ENCODE measurements at regions not wholly inside any gene's neighbourhood (a gene's known extent, or its start where the extent isn't known, plus 50 kb on each side); places are given as distances from the start of the nearest gene placed in this dataset.

DNA sequence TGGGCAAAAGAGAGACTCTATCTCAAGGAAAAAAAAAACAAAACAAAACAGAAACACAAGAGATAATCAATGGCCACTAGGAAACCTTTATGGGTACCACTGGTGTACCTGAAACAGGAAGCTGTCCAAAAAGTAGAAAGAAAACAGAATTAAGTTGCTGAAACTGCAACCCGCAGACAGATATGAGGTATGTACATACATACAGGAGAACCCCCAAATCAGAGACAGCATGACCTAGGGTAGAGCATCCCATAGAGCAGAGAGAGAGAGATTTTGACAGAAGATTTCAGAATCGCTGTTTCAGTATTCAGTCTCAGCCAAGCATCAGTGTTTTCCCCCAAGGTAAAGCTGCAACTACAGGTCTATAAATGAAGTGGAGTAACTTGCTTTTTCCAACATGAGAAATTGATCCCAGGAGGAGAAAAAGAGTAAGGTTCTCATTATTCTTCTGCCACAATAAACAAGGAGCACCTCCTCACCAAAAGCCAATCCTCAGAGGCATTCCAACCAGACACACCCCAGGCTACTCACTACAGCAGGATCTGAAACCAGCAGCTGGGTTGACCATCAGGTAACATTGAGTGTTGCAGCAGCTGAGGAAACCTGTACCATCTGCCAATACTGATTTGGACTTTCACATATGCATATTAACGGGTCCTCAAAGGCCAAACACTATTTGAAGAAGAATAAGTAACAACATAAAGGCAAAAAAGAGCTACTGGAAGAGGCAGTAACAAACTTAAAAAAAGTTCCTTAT lies 630.0 kb downstream of the TAF11L14 start:
- Histone ChIP-seq H3K9me3 (ENCODE audit: control insufficient read depth in 4 of 4, insufficient read depth in 3 of 4, low read length in 3 of 4) (peaks cover 0 to 5% (median 0%) of the 10 kb centered on the region in 4 donors), H3K4me3 (no peak overlapping the region), H3K9ac (ENCODE audit: insufficient read depth in 1 of 2, low read length in 2 of 2) (no peak overlapping the region), H3K36me3 (ENCODE audit: control insufficient read depth in 4 of 4, insufficient read depth in 4 of 4, low read length in 4 of 4) (no peaks in the 10 kb centered on the region), H3K4me1 (ENCODE audit: control insufficient read depth in 5 of 5, insufficient read depth in 5 of 5, low read length in 5 of 5) (no peaks in the 10 kb centered on the region), H3K27me3 (ENCODE audit: control insufficient read depth in 3 of 3, insufficient read depth in 3 of 3, low read length in 2 of 3) (no peaks in the 10 kb centered on the region), H3K27ac (ENCODE audit: low read depth in 1 of 2, low read length in 1 of 2) (no peak overlapping the region)
- WGBS, 2 donors = 88 to 95% methylated on average over 3 of the region's 3 CpGs
- TF ChIP-seq, protein P1, sequence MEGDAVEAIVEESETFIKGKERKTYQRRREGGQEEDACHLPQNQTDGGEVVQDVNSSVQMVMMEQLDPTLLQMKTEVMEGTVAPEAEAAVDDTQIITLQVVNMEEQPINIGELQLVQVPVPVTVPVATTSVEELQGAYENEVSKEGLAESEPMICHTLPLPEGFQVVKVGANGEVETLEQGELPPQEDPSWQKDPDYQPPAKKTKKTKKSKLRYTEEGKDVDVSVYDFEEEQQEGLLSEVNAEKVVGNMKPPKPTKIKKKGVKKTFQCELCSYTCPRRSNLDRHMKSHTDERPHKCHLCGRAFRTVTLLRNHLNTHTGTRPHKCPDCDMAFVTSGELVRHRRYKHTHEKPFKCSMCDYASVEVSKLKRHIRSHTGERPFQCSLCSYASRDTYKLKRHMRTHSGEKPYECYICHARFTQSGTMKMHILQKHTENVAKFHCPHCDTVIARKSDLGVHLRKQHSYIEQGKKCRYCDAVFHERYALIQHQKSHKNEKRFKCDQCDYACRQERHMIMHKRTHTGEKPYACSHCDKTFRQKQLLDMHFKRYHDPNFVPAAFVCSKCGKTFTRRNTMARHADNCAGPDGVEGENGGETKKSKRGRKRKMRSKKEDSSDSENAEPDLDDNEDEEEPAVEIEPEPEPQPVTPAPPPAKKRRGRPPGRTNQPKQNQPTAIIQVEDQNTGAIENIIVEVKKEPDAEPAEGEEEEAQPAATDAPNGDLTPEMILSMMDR (IDR thresholded peaks at IDR 0.05; ENCODE audit: control extremely low read depth, extremely low read depth) = no peak
- no peak for DNase-seq
- ATAC-seq (ENCODE audit: insufficient read depth, low FRiP score) = no peak

DNA sequence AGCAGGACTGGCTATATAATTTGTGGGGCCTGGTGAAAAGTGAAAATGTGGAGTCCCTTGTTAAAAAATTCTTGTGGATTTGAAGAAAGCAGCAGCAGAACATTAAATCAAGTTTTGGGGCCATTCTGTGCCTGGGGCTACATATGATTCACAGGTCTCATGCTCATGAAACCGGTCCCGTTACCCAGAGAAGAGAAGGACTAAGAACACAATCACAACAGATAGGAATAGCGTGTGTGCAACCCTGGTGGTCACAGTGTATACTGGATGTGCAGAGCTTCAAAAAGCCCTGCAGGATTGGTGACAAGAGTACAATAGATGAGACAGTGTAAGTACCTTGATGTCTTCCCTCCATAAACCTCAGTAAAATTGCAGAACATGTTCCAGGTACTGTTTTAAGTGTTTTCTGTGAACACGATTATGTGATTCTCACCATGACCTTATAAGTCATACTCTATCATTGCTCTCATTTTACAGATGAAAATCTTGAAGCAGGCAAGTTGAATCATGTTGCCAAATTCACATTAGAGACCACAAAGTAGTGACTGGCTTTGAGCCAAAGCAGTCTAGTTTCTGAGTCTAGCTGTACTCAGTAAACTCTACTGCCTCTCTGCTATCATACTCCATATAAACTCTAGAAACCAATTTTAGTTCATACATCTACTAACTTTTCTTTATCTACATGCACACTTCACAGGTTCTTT lies 636.5 kb downstream of the TAF11L14 start:
- no peak overlapping the region for H3K4me3 ChIP-seq
- H3K9ac ChIP-seq (ENCODE audit: insufficient read depth in 1 of 2, low read length in 2 of 2) = no peak overlapping the region
- no peaks in the 10 kb centered on the region for H3K4me1 ChIP-seq (ENCODE audit: control insufficient read depth in 5 of 5, insufficient read depth in 5 of 5, low read length in 5 of 5)
- H3K27me3 ChIP-seq (ENCODE audit: control insufficient read depth in 3 of 3, insufficient read depth in 3 of 3, low read length in 2 of 3) = no peaks in the 10 kb centered on the region
- TF ChIP-seq, protein P1 (IDR thresholded peaks at IDR 0.05; ENCODE audit: control extremely low read depth, extremely low read depth) = no peak
- 87 to 91% methylated on average over 4 of the region's 4 CpGs for WGBS, 2 donors
- peaks cover 0 to 2% (median 0%) of the 10 kb centered on the region in 4 donors for H3K9me3 ChIP-seq (ENCODE audit: control insufficient read depth in 4 of 4, insufficient read depth in 3 of 4, low read length in 3 of 4)
- ATAC-seq (ENCODE audit: insufficient read depth, low FRiP score) (no peak), DNase-seq (peak in 2 of 3 donors; percentile 30 to 71)
- H3K36me3 ChIP-seq (ENCODE audit: control insufficient read depth in 4 of 4, insufficient read depth in 4 of 4, low read length in 4 of 4) = no peaks in the 10 kb centered on the region
- H3K27ac ChIP-seq (ENCODE audit: low read depth in 1 of 2, low read length in 1 of 2) = no peak overlapping the region

DNA sequence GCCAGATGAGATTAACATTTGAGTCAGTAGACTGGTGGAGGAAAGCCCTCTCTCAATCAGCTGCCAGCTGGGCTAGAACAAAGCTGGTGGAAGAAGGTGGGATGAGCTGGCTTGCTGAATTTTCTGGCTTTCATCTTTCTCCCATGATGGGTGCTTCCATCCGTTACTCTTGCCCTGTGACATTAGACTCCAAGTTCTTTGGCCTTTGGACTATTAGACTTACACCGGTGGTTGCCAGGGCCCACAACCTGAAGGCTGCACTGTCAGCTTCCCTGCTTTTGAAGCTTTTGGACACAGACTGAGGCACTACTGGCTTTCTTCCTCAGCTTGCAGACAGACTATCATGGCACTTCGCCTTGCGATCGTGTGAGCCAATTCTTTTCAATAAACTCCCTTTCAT lies 642.7 kb downstream of the TAF11L14 start:
- TF ChIP-seq, protein P1 (IDR thresholded peaks at IDR 0.05; ENCODE audit: control extremely low read depth, extremely low read depth) = no peak
- Histone ChIP-seq H3K27me3 (ENCODE audit: control insufficient read depth in 3 of 3, insufficient read depth in 3 of 3, low read length in 2 of 3) (no peaks in the 10 kb centered on the region), H3K9me3 (ENCODE audit: control insufficient read depth in 4 of 4, insufficient read depth in 3 of 4, low read length in 3 of 4) (peaks cover 0 to 2% (median 0%) of the 10 kb centered on the region in 4 donors), H3K9ac (ENCODE audit: insufficient read depth in 1 of 2, low read length in 2 of 2) (no peak overlapping the region), H3K4me1 (ENCODE audit: control insufficient read depth in 5 of 5, insufficient read depth in 5 of 5, low read length in 5 of 5) (no peaks in the 10 kb centered on the region), H3K27ac (ENCODE audit: low read depth in 1 of 2, low read length in 1 of 2) (no peak overlapping the region), H3K36me3 (ENCODE audit: control insufficient read depth in 4 of 4, insufficient read depth in 4 of 4, low read length in 4 of 4) (no peaks in the 10 kb centered on the region), H3K4me3 (no peak overlapping the region)
- ATAC-seq (ENCODE audit: insufficient read depth, low FRiP score) (no peak), DNase-seq (no peak)
- 95 to 97% methylated on average over 5 of the region's 5 CpGs for WGBS, 2 donors
